BJ (cell line): ENCODE measurements at regions not wholly inside any gene's neighbourhood (a gene's known extent, or its start where the extent isn't known, plus 50 kb on each side); places are given as distances from the start of the nearest gene placed in this dataset.

Source experiments
- CTCF ChIA-PET: fragments of 350-600 bp; formaldehyde crosslinking; extraction: SDS; loops from one replicate; lab custom pipeline; 2021; ENCODE audit warnings: antibody characterized with exemption, inconsistent platforms; lab: Yijun Ruan, JAX
- POLR2A ChIA-PET: fragments of 300-600 bp; sonication (Branson Sonifier 250); formaldehyde crosslinking; extraction: SDS; loops from one replicate; lab custom pipeline; 2021; ENCODE audit warnings: antibody characterized with exemption; lab: Charles Lee
- DNase-seq: peaks from one replicate; pipeline ENCODE4 v3.0.0-alpha.2; 2011; ENCODE audit warnings: low read depth
- H3K27me3 ChIP-seq: 2 replicates; pipeline ENCODE4 v1.6.0; 2011; ENCODE audit warnings: low read length; ENCODE audit not compliant: control insufficient read depth, insufficient read depth
- H3K36me3 ChIP-seq: 2 replicates; pipeline ENCODE4 v1.5.1; 2011; ENCODE audit warnings: low read length; ENCODE audit not compliant: control insufficient read depth, insufficient read depth
- H3K4me3 ChIP-seq: 2 replicates; pipeline ENCODE4 v1.5.1; 2011; ENCODE audit warnings: low read depth, mild to moderate bottlenecking, control low read depth, low read length
- TF ChIP-seq, protein P1 (sequence below): IDR thresholded peaks from 2 replicates; pipeline ENCODE4 v1.5.1; 2011; ENCODE audit warnings: low read depth, mild to moderate bottlenecking, control low read depth, inconsistent platforms, low read length, moderate library complexity; ENCODE audit not compliant: insufficient read depth

DNA sequence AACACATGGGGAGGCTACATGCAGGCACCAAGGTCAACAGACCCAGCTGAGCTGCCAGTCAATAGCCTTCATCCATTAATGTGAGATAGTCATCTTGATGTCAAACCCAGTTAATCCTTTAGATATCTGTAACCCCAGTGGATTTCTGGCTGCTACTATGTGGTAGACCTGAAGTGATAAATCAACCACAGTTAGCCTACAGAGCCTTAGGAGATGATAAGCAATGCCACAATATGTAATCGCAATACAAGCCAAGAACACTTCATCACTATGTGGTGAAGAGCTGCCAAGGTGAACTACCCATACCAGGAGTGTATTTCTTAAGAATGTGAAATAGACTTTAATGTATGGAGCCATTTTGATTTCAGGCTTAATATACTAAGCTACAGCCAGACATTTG is 1175.5 kb downstream of the DTWD2 start:
- ChIA-PET CTCF (interaction anchor here (1.0 kb wide), 1 partner anchor 88 kb away, joined by 3 read pairs; no protein-coding TSS in a partner anchor), POLR2A (no interaction called here)
- Histone ChIP-seq H3K36me3 (no peaks in the 10 kb centered on the region), H3K27me3 (no peaks in the 10 kb centered on the region), H3K4me3 (no peak overlapping the region)
- no peak for DNase-seq
- TF ChIP-seq, protein P1, sequence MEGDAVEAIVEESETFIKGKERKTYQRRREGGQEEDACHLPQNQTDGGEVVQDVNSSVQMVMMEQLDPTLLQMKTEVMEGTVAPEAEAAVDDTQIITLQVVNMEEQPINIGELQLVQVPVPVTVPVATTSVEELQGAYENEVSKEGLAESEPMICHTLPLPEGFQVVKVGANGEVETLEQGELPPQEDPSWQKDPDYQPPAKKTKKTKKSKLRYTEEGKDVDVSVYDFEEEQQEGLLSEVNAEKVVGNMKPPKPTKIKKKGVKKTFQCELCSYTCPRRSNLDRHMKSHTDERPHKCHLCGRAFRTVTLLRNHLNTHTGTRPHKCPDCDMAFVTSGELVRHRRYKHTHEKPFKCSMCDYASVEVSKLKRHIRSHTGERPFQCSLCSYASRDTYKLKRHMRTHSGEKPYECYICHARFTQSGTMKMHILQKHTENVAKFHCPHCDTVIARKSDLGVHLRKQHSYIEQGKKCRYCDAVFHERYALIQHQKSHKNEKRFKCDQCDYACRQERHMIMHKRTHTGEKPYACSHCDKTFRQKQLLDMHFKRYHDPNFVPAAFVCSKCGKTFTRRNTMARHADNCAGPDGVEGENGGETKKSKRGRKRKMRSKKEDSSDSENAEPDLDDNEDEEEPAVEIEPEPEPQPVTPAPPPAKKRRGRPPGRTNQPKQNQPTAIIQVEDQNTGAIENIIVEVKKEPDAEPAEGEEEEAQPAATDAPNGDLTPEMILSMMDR, result no peak

DNA sequence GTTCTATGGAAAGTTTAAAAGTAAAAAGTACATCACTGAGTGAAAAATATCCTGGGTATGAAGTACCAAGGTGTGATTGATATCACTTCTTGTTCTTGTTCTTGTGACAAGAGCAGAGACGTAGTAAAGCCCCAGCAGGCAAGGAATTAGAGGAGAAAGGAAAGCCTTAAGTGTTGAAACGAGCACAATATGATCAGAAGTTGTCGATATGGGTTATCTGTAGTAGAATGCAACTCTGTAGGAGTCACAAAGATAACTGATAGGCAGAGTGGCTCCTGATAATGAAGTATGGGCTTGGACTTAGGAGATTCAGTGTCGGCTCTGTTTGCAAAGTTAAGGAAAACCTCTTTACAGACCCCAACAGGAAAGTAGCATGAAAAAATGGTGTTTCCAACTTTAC is 1179.1 kb downstream of the DTWD2 start:
- TF ChIP-seq, protein P1, result no peak
- H3K4me3 ChIP-seq, result no peak overlapping the region
- H3K27me3 ChIP-seq, result no peaks in the 10 kb centered on the region
- no peak for DNase-seq
- POLR2A ChIA-PET, result no interaction called here
- H3K36me3 ChIP-seq, result no peaks in the 10 kb centered on the region
- CTCF ChIA-PET, result no interaction called here

DNA sequence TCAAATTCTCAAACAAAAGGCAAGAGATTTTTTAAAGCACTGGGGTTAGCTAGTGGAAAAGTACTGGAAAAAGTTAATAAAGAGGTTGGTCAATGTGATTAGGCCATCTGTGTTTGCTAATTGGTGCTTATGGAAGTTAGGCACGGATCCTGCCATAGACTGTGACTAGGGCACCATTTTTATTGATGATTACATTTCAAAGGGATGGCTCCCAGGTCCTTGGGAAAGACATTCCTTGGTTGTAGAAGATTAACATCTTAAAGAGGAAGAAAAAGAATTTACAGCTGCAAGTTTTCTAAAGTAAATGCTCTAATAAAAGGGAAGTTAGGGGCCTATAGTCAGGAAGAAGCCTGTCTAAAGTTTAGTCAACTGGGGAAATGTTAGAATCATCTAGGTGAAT is 1183.3 kb downstream of the DTWD2 start:
- ChIA-PET CTCF (no interaction called here), POLR2A (no interaction called here)
- Histone ChIP-seq H3K27me3 (no peaks in the 10 kb centered on the region), H3K4me3 (no peak overlapping the region), H3K36me3 (no peaks in the 10 kb centered on the region)
- TF ChIP-seq, protein P1, result no peak
- peak; percentile 13 for DNase-seq

DNA sequence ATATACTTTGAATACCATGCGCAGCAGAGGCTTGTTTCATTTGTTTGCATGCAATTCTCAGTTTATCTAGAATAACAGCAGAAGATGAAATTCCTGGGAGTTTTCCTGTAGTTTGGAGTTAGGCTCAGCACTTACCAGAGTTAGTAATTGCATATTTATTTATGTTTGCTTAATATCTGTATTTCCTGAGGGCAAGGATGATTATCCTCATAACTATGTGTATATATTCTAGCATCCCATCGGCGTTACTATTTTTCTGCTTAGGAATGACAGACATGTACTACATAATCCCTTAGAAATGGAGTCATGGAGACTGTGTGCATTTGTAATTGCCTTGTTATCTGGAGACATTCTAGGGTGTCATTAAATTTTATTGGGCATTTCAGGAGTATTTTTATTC is 1184.8 kb downstream of the DTWD2 start:
- peak; percentile 93 for DNase-seq
- Histone ChIP-seq H3K27me3 (no peaks in the 10 kb centered on the region), H3K4me3 (no peak overlapping the region), H3K36me3 (no peaks in the 10 kb centered on the region)
- ChIA-PET POLR2A (no interaction called here), CTCF (no interaction called here)
- TF ChIP-seq, protein P1, result no peak

DNA sequence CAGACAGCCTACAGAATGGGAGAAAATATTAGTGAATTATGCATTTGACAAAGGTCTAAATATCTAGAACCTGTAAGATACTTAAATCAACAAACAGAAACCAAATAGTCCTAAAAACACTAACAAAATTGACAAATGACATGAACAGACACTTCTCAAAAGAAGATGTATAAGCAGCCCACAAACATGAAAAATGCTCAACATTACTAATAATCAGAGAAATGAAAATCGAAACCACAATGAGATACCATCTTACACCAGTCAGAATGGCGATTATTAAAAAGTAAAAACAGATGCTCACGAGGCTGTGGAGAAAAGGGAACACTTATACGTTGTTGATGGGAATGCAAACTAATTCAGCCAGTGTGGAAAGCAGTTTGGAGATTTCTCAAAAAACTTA is 1186.8 kb downstream of the DTWD2 start:
- TF ChIP-seq, protein P1, result no peak
- H3K36me3 ChIP-seq, result no peaks in the 10 kb centered on the region
- no peaks in the 10 kb centered on the region for H3K27me3 ChIP-seq
- CTCF ChIA-PET, result no interaction called here
- no peak overlapping the region for H3K4me3 ChIP-seq
- no peak for DNase-seq
- POLR2A ChIA-PET, result no interaction called here
